B cell (primary cell): ENCODE measurements at regions not wholly inside any gene's neighbourhood (a gene's known extent, or its start where the extent isn't known, plus 50 kb on each side); places are given as distances from the start of the nearest gene placed in this dataset.

ENCODE experiments used
- ATAC-seq: fragments of 200-7000 bp; cut with Tn5 transposase; one replicate; pipeline ENCODE4 v1.10.0; 2021; ENCODE audit warnings: low read depth, mild to moderate bottlenecking, moderate number of reproducible peaks, moderate library complexity
- CTCF ChIA-PET: fragments of 350-600 bp; sonication (Branson Sonifier 250); formaldehyde crosslinking; loops from one replicate; lab custom pipeline; 2021; ENCODE audit warnings: antibody characterized with exemption, inconsistent platforms; lab: Charles Lee
- POLR2A ChIA-PET: fragments of 350-600 bp; sonication (Branson Sonifier 250); formaldehyde crosslinking; loops from one replicate; lab custom pipeline; 2021; ENCODE audit warnings: antibody characterized with exemption; lab: Charles Lee
- DNase-seq: peaks from one replicate; pipeline ENCODE4 v3.0.0; 2013
- H2AFZ ChIP-seq: 2 replicates; pipeline ENCODE4 v1.6.1; 2012; ENCODE audit warnings: mild to moderate bottlenecking, low read depth, low read length; ENCODE audit not compliant: insufficient read depth, poor library complexity, severe bottlenecking
- H3K27ac ChIP-seq, 2 donors: 1 replicate in 1 of 2; 2 replicates in 1 of 2; pipeline ENCODE4 v1.5.1; 2012 to 2013; ENCODE audit warnings: low read length in 2 of 2, mild to moderate bottlenecking in 2 of 2, moderate library complexity in 1 of 2
- H3K27me3 ChIP-seq, 4 experiments: fragments of 200-600 bp in 1 of 4; sonication (generic) in 1 of 4; replicated peaks in 1 of 4; 1 replicate in 2 of 4; 2 replicates in 2 of 4; pipeline versions ENCODE4 v1.6.1 to v1.7.0; 2013 to 2016; ENCODE audit warnings: low read length in 3 of 4, mild to moderate bottlenecking in 2 of 4, mixed read lengths in 1 of 4, moderate library complexity in 1 of 4; ENCODE audit not compliant: insufficient read depth in 4 of 4, control insufficient read depth in 3 of 4; ENCODE audit errors: control extremely low read depth in 1 of 4
- H3K36me3 ChIP-seq, 2 experiments: replicated peaks in 1 of 2; 1 replicate in 1 of 2; 2 replicates in 1 of 2; pipeline versions ENCODE4 v1.6.1 to v1.7.1; 2013; ENCODE audit warnings: low read length in 1 of 2; ENCODE audit not compliant: insufficient read depth in 2 of 2, control insufficient read depth in 1 of 2; ENCODE audit errors: control extremely low read depth in 1 of 2, extremely low read depth in 1 of 2
- H3K4me1 ChIP-seq, 2 donors: fragments of 200-600 bp in 1 of 2; sonication (generic) in 1 of 2; 1 replicate in 1 of 2; 2 replicates in 1 of 2; pipeline versions ENCODE4 v1.5.1 to v1.6.1; 2013 to 2017; ENCODE audit warnings: low read length in 2 of 2; ENCODE audit not compliant: control insufficient read depth in 2 of 2, insufficient read depth in 2 of 2
- H3K4me2 ChIP-seq: replicated peaks from 2 replicates; pipeline ENCODE3; 2012; ENCODE audit warnings: mild to moderate bottlenecking, low read depth, low read length; ENCODE audit not compliant: poor library complexity, severe bottlenecking
- H3K4me3 ChIP-seq, 5 experiments: fragments of 200-600 bp in 1 of 5; sonication (generic) in 1 of 5; 1 replicate in 3 of 5; 2 replicates in 2 of 5; pipeline versions ENCODE4 v1.5.1 to v1.7.0; 2011 to 2016; ENCODE audit warnings: low read length in 4 of 5, mild to moderate bottlenecking in 4 of 5, low read depth in 2 of 5, control low read depth in 1 of 5, moderate library complexity in 1 of 5; ENCODE audit not compliant: insufficient read depth in 1 of 5; ENCODE audit errors: control extremely low read depth in 1 of 5, extremely low read depth in 1 of 5
- H3K79me2 ChIP-seq: fragments of 200-600 bp; sonication (generic); one replicate; pipeline ENCODE4 v1.6.0; 2016; ENCODE audit warnings: low read length; ENCODE audit not compliant: control insufficient read depth, insufficient read depth
- H3K9ac ChIP-seq: fragments of 200-600 bp; sonication (generic); 2 replicates; pipeline ENCODE4 v1.6.1; 2017; ENCODE audit warnings: mild to moderate bottlenecking, low read length, moderate library complexity
- H3K9me3 ChIP-seq, 3 donors: one replicate each; pipeline versions ENCODE4 v1.6.1 to v1.7.1; 2013; ENCODE audit warnings: low read length in 2 of 3; ENCODE audit not compliant: control insufficient read depth in 2 of 3, insufficient read depth in 1 of 3; ENCODE audit errors: control extremely low read depth in 1 of 3
- H4K20me1 ChIP-seq: 2 replicates; pipeline ENCODE4 v1.6.0; 2012; ENCODE audit warnings: mild to moderate bottlenecking, low read length; ENCODE audit not compliant: insufficient read depth, control insufficient read depth, poor library complexity, severe bottlenecking
- H3K27ac Mint-ChIP-seq: one replicate; pipeline ENCODE4 v1.8.0; 2021; ENCODE audit warnings: mixed read lengths
- H3K27me3 Mint-ChIP-seq: one replicate; pipeline ENCODE4 v1.8.0; 2021; ENCODE audit warnings: mixed read lengths
- H3K4me1 Mint-ChIP-seq: one replicate; pipeline ENCODE4 v1.8.0; 2021; ENCODE audit warnings: mixed read lengths
- H3K4me3 Mint-ChIP-seq: one replicate; pipeline ENCODE4 v1.8.0; 2021; ENCODE audit warnings: mixed read lengths
- H3K9me3 Mint-ChIP-seq: one replicate; pipeline ENCODE4 v1.8.0; 2022; ENCODE audit warnings: mixed read lengths; ENCODE audit not compliant: insufficient read depth
- EZH2 ChIP-seq: IDR thresholded peaks from 2 replicates; pipeline ENCODE4 v1.6.1; 2012; ENCODE audit warnings: borderline replicate concordance, low read depth, mild to moderate bottlenecking, moderate library complexity, low read length; ENCODE audit not compliant: insufficient read depth, poor library complexity, severe bottlenecking
- WGBS: methylation state at CpG from one replicate; pipeline ENCODE4 v1.1.5; 2013; ENCODE audit warnings: missing lambda C conversion rate; ENCODE audit not compliant: insufficient coverage; 5-methylcytosine and 5-hydroxymethylcytosine counted together
- intact Hi-C: fragments of 100-400 bp; cut with micrococcal nuclease; formaldehyde crosslinking; loops from one replicate; pipeline ENCODE4 v1.10.0; 2022
- TF ChIP-seq, protein P1 (sequence below): fragments of 200-600 bp; IDR thresholded peaks from one replicate; pipeline ENCODE4 v1.8.0; 2022; ENCODE audit warnings: antibody characterized with exemption, mild to moderate bottlenecking

DNA sequence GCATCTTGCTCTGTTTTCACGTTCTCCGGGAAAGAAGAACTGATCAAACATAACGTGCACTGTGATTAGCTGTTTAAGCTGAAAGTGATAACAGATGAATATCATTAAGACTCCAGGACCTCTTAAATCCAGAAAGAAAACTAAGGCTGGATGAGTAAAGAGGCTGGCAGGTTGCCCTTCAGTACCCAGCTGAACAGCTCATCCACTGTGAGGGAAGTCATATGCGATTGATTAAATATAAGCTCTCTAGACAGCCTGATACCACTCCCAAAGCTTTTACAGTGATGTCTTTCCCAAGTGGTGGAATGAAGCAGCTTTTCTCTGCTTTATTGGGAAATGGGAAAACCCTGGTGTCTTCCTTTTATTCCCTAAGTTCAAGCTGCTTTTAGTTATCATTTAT, 116.9 kb downstream of the EFNB2 start:
- H3K27ac Mint-ChIP-seq = no peak overlapping the region
- no peaks in the 10 kb centered on the region for H3K27me3 Mint-ChIP-seq
- no peaks in the 10 kb centered on the region for H3K4me1 ChIP-seq
- peaks cover 0 to under 1% (median 0%) of the 10 kb centered on the region in 3 donors for H3K9me3 ChIP-seq
- ATAC-seq (no peak), DNase-seq (no peak)
- no CpG with 5 or more reads among the region's 4 CpGs for WGBS
- H3K4me3 Mint-ChIP-seq = no peak overlapping the region
- H3K9ac ChIP-seq = no peak overlapping the region
- no peaks in the 10 kb centered on the region for H3K79me2 ChIP-seq
- H3K9me3 Mint-ChIP-seq = no peaks in the 10 kb centered on the region
- no peaks in the 10 kb centered on the region for H3K4me1 Mint-ChIP-seq
- H4K20me1 ChIP-seq = no peaks in the 10 kb centered on the region
- H3K27me3 ChIP-seq = no peaks in the 10 kb centered on the region
- intact Hi-C loops = no loop called here
- TF ChIP-seq, protein P1, sequence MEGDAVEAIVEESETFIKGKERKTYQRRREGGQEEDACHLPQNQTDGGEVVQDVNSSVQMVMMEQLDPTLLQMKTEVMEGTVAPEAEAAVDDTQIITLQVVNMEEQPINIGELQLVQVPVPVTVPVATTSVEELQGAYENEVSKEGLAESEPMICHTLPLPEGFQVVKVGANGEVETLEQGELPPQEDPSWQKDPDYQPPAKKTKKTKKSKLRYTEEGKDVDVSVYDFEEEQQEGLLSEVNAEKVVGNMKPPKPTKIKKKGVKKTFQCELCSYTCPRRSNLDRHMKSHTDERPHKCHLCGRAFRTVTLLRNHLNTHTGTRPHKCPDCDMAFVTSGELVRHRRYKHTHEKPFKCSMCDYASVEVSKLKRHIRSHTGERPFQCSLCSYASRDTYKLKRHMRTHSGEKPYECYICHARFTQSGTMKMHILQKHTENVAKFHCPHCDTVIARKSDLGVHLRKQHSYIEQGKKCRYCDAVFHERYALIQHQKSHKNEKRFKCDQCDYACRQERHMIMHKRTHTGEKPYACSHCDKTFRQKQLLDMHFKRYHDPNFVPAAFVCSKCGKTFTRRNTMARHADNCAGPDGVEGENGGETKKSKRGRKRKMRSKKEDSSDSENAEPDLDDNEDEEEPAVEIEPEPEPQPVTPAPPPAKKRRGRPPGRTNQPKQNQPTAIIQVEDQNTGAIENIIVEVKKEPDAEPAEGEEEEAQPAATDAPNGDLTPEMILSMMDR = no peak
- no peak for TF ChIP-seq EZH2
- CTCF ChIA-PET = no interaction called here
- H3K27ac ChIP-seq = no peak overlapping the region
- no peaks in the 10 kb centered on the region for H3K36me3 ChIP-seq
- H2AFZ ChIP-seq = no peak overlapping the region
- no peak overlapping the region for H3K4me3 ChIP-seq
- H3K4me2 ChIP-seq = no peak overlapping the region
- POLR2A ChIA-PET = no interaction called here

DNA sequence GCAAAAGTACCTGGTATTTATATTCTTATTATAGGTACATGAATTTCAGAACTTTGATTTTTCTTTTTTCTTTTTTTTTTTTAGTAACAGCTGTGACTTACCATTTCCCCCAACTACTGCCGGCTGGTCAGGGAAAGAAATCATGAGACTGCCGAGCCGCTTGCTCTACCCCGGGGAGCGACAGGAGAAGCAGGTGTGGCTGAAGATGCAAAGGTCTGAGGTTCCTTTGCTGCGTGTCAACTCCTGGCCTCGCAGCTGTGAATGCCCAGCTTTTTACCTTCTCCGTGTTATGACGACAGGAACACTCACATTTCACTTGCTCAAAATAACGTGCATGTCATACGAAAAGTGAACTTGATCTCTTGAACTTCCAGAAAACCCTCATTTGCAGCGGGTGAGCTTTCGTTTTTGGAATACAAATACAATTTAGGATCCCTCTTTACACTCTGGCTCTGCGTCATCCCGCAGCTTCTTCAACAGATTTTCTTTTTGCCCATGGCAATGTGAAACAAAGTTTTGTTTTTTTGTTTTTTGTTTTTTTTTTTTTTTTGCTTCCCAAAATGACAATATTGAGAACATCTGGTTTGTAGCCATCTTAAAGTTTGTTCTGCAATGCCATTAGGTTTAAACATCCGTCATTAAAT, 117.9 kb downstream of the EFNB2 start:
- no peak for DNase-seq
- no peaks in the 10 kb centered on the region for H4K20me1 ChIP-seq
- no peaks in the 10 kb centered on the region for H3K36me3 ChIP-seq
- no peak overlapping the region for H3K4me2 ChIP-seq
- no peak overlapping the region for H3K27ac Mint-ChIP-seq
- H3K9me3 ChIP-seq = no peaks in the 10 kb centered on the region
- no peaks in the 10 kb centered on the region for H3K4me1 Mint-ChIP-seq
- no peak overlapping the region for H3K9ac ChIP-seq
- H2AFZ ChIP-seq = peak overlapping the region; percentile 32
- no peaks in the 10 kb centered on the region for H3K9me3 Mint-ChIP-seq
- no peak overlapping the region for H3K4me3 Mint-ChIP-seq
- CTCF ChIA-PET = no interaction called here
- H3K4me1 ChIP-seq = no peaks in the 10 kb centered on the region
- no peak for ATAC-seq
- no peak overlapping the region for H3K4me3 ChIP-seq
- 75% methylated on average over 9 of the region's 16 CpGs for WGBS
- POLR2A ChIA-PET = no interaction called here
- no peaks in the 10 kb centered on the region for H3K79me2 ChIP-seq
- intact Hi-C loops = no loop called here
- no peaks in the 10 kb centered on the region for H3K27me3 ChIP-seq
- no peaks in the 10 kb centered on the region for H3K27me3 Mint-ChIP-seq
- H3K27ac ChIP-seq = no peak overlapping the region
- no peak for TF ChIP-seq EZH2
- TF ChIP-seq, protein P1 = no peak
